GM12864 (cell line): ENCODE measurements at regions not wholly inside any gene's neighbourhood (a gene's known extent, or its start where the extent isn't known, plus 50 kb on each side); places are given as distances from the start of the nearest gene placed in this dataset.

Experiments used
- DNase-seq: peaks from one replicate; pipeline ENCODE4 v3.0.0-alpha.2; 2011; ENCODE audit warnings: low read depth
- H3K4me3 ChIP-seq: 2 replicates; pipeline ENCODE4 v1.5.1; 2011; ENCODE audit warnings: mild to moderate bottlenecking, low read depth, low read length, control low read depth
- CTCF ChIP-seq: IDR thresholded peaks from 2 replicates; pipeline ENCODE4 v1.5.1; 2011; ENCODE audit warnings: low read depth, mild to moderate bottlenecking, moderate library complexity, low read length, control low read depth, inconsistent platforms; ENCODE audit errors: missing control alignments

DNA sequence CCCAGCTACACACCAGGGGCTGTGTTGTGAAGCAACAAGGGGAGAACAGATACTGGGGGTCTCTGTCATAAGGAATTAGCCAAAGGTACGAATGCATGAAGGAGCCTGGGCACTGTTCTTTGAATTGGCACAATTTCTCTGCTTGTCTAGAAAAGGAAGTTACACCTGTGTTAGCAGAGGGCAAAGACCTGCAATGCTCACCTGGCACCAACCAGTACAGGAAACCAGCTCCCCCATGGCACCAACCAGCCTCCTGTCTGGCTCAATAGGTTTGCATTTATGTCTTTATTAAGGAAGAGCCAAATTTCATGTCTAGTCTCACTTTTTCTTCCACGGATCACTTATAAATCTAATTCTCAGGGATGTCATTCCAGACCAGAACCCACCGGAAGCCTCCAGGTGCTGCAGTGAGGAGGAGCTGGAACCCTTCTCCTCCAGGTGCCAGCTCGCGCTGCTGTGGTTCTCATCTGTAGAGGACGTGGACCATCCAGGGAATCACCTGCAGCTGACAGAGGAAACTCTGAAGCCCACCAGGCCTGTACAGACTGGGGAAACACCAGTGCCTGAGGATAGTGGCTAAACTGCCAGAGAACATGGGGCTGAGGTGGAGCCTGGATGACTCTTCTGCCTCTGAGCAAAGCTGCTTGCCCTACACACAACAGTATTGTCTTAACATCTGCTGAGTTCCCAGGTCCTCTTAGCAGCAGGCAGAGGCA is 113.4 kb upstream of the TRIM2 start:
- DNase-seq = no peak

GRCh38 chr4:153093396-153093795 is 110.8 kb upstream of the TRIM2 start:
- DNase-seq = no peak
- H3K4me3 ChIP-seq = no peak overlapping the region
- TF ChIP-seq CTCF = no peak

More for the DNA sequence above, 113.4 kb upstream of the TRIM2 start:
- no peak for TF ChIP-seq CTCF
- no peak overlapping the region for H3K4me3 ChIP-seq

- DNase-seq = no peak
- TF ChIP-seq CTCF = no peak
- H3K4me3 ChIP-seq = no peak overlapping the region
Observed at GRCh38 chr4:153093802-153094201, 110.4 kb upstream of the TRIM2 start.

GRCh38 chr4:153094435-153094834 is 109.8 kb upstream of the TRIM2 start:
- DNase-seq = no peak
- H3K4me3 ChIP-seq = no peak overlapping the region
- no peak for TF ChIP-seq CTCF

DNA sequence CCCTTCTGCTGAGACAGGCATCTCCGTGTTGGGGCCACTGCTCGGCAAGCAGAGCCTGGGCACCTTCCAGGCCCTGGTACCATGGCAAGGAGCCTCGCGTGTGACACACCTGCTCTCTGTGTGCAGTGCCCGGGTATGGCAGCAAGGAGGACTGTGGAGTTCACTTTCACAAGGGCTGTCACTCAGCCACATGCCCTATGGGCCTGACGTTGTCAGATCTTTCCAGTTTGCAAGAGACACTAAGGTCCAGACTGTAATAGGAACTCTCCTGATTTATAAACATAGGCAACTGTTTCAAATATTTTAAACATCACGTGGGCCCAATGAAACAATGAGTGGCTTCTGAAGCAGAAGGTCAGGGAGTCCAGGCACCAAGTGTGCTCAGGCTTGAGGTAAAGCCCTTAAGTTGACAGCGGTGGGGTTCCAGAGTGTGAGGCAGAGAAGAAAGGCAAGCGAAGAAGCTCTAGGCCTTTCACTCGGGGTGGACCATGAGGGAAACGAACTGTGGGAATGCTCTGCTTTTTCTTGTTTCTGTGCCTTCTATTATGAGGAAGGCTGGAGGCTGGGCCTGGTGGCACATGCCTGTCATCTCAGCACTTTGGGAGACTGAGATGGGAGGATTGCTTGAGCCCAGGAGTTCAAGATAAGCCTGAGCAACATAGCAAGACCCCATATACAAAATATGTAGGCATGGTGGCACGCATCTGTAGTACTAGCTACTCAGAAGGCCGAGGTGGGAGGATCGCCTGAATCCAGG is 108.6 kb upstream of the TRIM2 start:
- no peak for TF ChIP-seq CTCF
- no peak for DNase-seq
- no peak overlapping the region for H3K4me3 ChIP-seq

DNA sequence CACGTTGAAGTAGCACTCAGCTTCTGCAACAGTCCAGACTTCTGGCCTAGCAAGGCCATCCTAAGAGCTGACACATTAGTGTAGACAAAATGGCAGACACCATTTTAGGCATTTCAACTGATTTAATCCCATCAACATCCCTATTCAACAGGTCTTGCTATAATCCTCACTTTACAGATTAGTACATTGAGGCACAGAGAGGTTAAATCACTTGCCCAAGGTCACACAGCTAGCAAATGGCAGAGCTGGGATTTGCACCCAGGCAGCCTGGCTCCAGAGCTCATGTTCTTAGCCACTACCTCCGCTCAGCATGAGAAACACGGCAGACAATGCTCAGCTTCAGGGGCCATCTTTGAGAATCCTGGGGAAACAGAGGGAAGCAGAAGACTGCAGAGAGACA is 107.9 kb upstream of the TRIM2 start:
- no peak for DNase-seq
- H3K4me3 ChIP-seq = no peak overlapping the region
- no peak for TF ChIP-seq CTCF

- no peak overlapping the region for H3K4me3 ChIP-seq
- TF ChIP-seq CTCF = no peak
- no peak for DNase-seq
Observed at GRCh38 chr4:153098427-153098826, 105.8 kb upstream of the TRIM2 start.
